ENCODE measurements at regions not wholly inside any gene's neighbourhood (a gene's known extent, or its start where the extent isn't known, plus 50 kb on each side); places are given as distances from the start of the nearest gene placed in this dataset.

DNA sequence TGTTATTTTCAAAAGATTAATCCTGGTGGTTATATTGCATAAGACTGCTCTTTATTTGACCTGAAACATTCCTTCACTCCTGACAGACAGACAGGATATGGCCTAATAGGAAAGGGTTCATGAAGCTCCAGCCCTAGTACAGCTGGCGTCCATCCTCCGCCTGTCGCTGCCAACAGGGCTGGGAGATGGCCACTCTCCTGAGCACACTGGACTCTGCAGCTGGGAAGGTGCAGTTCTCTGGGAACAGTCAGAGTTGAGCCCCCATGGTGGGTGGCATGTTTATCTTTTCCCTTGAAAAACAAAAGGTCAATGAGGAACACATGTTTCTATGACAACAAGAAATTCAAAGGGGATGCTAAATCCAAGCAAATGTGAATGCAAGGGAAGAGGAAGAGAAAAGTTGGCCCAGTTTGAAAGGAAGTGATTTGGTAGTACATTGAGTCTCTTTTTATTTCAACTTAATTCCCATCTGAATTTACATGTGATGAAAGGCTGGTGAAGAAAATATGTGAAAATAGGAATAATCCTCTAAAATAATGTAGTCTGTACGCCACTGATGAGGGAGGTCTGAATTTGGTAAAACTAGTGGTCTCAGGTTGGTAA, 89.9 kb upstream of the DCN start:
- TF ChIP-seq, protein P1, sequence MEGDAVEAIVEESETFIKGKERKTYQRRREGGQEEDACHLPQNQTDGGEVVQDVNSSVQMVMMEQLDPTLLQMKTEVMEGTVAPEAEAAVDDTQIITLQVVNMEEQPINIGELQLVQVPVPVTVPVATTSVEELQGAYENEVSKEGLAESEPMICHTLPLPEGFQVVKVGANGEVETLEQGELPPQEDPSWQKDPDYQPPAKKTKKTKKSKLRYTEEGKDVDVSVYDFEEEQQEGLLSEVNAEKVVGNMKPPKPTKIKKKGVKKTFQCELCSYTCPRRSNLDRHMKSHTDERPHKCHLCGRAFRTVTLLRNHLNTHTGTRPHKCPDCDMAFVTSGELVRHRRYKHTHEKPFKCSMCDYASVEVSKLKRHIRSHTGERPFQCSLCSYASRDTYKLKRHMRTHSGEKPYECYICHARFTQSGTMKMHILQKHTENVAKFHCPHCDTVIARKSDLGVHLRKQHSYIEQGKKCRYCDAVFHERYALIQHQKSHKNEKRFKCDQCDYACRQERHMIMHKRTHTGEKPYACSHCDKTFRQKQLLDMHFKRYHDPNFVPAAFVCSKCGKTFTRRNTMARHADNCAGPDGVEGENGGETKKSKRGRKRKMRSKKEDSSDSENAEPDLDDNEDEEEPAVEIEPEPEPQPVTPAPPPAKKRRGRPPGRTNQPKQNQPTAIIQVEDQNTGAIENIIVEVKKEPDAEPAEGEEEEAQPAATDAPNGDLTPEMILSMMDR (IDR thresholded peaks at IDR 0.05; ENCODE audit: borderline replicate concordance, control extremely low read depth, extremely low read depth, insufficient read depth, missing control alignments) = no peak
- in situ Hi-C loops (cut with MboI; ENCODE audit: low sequenced_read_pairs, unreplicated experiment) = no loop called here
- DNase-seq (ENCODE audit: low spot score) = no peak

DNA sequence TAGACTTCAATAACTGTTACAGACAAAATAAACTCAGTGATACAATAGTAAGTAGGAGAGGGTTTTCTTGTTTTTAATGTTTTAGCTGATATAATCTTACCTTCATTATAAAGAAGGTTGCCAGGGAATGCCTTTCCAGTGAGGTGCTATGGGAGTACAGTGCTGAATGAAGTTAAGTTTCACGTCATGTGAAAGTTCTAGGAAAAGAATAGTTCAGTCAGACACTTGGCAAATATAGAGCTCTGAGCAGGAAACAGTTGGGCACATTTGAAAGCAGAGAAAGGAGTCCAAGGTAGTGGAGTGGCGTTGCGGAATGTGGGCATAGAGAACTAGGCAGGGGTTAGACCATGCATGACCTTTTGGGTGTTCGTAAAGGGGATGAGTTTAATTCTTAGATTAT, 88.6 kb upstream of the DCN start:
- DNase-seq (ENCODE audit: low spot score) = no peak
- TF ChIP-seq, protein P1 (IDR thresholded peaks at IDR 0.05; ENCODE audit: borderline replicate concordance, control extremely low read depth, extremely low read depth, insufficient read depth, missing control alignments) = no peak
- in situ Hi-C loops (cut with MboI; ENCODE audit: low sequenced_read_pairs, unreplicated experiment) = no loop called here

DNA sequence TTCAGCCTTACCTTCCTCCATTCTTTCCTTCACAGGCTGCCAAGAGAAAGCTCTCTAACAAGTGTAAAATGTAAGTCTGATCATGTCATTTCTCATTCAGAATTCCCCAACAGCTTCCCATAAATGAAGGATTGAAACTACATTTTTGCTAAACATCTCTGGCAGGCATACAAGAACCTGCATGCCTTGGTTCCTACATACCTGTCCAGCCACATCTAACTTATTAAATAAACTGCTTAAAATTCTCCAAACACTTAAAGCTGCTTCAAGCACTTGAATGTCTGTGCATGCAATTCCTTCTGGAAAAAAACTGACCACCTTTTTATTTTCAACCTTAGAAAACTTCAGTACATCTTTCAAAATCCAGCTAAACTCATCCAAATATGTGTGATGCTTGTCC, 84.4 kb upstream of the DCN start:
- DNase-seq (ENCODE audit: low spot score) = no peak
- in situ Hi-C loops (cut with MboI; ENCODE audit: low sequenced_read_pairs, unreplicated experiment) = no loop called here
- TF ChIP-seq, protein P1 (IDR thresholded peaks at IDR 0.05; ENCODE audit: borderline replicate concordance, control extremely low read depth, extremely low read depth, insufficient read depth, missing control alignments) = no peak

DNA sequence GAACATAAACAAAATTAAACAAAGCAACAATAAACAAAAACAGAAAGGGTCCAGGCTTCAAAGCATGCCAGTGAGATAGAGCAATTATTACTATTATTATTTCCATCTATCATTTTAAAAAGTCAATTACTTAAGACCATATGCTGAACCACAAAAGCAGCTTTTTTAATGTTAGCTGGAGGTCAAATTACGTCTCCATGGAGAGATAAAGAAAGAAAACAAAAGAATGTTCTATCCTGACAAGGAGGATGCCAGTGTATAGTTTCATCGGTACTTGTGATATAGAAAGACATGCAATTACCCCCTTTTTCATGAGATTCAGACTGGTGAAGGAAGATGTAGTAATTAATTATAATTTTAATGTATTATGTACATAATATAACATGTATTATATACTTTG, 81.6 kb upstream of the DCN start:
- TF ChIP-seq, protein P1 (IDR thresholded peaks at IDR 0.05; ENCODE audit: borderline replicate concordance, control extremely low read depth, extremely low read depth, insufficient read depth, missing control alignments) = no peak
- in situ Hi-C loops (cut with MboI; ENCODE audit: low sequenced_read_pairs, unreplicated experiment) = no loop called here
- DNase-seq (ENCODE audit: low spot score) = no peak

DNA sequence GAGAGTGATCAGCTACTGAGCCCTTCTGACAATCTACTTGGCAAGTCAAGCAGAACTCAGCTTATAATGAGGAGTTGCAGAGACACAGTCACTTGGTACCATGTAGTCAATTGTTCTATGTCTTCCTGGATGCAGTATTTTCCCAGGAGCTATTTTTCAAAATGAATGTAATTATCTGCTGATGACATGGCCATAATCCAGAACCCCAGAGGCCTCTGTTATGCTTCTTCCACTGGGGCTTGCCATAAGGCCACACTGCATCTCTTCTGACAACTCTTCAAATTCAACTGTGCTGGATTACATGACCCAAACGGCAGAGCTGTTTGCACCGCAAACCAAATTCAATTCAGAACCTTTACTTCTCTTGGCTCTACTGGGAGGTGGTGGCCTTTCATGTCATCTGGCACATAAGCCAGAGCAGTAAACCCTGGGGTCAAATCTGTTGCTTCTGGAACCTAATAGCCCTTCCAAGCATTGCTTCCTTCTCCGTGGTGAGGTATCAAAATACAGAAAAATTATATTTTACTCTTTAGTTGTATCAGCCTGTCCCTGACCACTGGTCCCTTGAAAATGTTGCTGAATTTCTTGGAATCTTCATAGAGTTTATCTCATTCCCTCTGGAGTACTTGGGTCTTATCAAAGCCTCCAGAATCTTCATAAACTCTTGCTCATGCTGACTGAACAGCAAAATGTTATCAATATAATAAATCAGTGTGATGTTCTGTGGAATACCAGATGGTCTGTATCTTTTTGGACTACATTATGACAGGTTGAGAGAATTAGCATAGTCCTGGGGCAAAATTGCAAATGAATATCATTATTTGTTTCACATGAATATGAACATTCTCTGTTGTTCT, 79.4 kb upstream of the DCN start:
- TF ChIP-seq, protein P1 (IDR thresholded peaks at IDR 0.05; ENCODE audit: borderline replicate concordance, control extremely low read depth, extremely low read depth, insufficient read depth, missing control alignments) = no peak
- in situ Hi-C loops (cut with MboI; ENCODE audit: low sequenced_read_pairs, unreplicated experiment) = no loop called here
- DNase-seq (ENCODE audit: low spot score) = no peak

DNA sequence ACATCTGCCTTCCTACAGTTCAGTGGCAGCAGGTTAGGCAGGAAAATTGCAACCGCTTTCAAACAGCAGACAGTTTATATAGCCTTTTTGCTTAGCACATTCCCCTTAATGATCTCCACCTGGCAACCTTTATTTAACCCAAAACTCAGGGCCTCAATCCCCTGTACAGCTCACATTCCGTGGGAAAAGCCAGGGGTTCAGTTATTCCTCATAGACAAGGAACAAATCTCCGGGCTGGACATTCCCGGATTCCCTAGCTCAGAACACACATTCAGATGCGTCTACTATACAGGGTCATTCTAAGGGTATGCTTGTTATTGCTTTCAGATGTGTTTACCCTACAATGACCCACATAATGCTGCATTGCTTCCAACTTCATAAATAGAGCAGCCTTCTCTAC, 73.8 kb upstream of the DCN start:
- in situ Hi-C loops (cut with MboI; ENCODE audit: low sequenced_read_pairs, unreplicated experiment) = no loop called here
- TF ChIP-seq, protein P1 (IDR thresholded peaks at IDR 0.05; ENCODE audit: borderline replicate concordance, control extremely low read depth, extremely low read depth, insufficient read depth, missing control alignments) = no peak
- DNase-seq (ENCODE audit: low spot score) = no peak

Measured in GM13976 (cell line).